ENCODE measurements at regions not wholly inside any gene's neighbourhood (a gene's known extent, or its start where the extent isn't known, plus 50 kb on each side); places are given as distances from the start of the nearest gene placed in this dataset.

- TF ChIP-seq CTCF (IDR thresholded peaks at IDR 0.05) (no peak), ZFX (IDR thresholded peaks at IDR 0.05; ENCODE audit: borderline replicate concordance) (no peak)
Observed at GRCh38 chr21:39056636-39057035, 126.6 kb downstream of the PSMG1 start.

Measured in 22Rv1 (cell line).